Hepatic stellate cell (primary cell): ENCODE measurements at regions not wholly inside any gene's neighbourhood (a gene's known extent, or its start where the extent isn't known, plus 50 kb on each side); places are given as distances from the start of the nearest gene placed in this dataset.
A peak's percentile ranks its signal among the peaks of the same experiment; 100 is the strongest.
"Not testable (repeated sequence)": the region's sequence is repeated elsewhere in the genome, so short reads cannot be mapped to it uniquely, and the experiment has no call there.

Experiments used
- DNase-seq: peaks from one replicate; pipeline ENCODE4 v3.0.0; 2011; ENCODE audit warnings: low spot score

DNA sequence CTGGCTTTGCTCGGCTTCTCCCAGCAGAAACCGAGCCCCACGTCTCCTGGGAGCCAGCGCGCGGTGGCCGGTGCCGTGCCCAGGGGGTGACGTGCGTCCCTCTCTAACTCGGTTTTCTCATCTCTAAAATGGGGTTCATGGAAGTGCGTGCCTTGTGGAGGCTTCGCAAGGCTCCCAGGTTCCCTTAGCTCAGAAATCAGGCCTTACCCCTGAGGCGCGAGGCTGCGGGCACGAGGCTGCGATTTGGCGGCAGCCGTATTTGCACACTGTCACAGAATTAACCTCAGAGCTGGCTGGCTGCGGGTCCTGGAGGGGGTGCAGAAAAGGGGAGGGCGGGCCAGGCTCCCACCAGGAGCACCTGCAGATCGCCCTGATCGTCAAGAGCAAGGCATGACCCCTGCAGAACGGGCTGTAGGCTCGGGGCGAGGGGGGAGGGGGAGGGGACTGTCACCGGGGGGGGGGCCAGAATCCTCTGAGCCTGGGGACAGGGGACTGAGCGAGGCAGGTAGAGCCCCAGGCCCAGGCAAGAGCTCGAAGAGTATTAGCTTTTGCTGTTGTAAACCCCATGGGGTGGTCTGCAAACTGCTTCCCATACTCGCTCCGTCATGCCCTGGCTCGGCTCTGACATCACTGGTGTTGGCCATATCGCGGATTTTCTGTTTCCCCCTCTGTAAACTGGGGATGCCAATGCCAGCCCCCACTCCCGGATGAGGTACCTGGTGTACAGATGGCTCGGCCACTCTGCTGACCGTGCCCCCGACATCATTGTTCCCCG, 62.2 kb downstream of the CCNE1 start:
- DNase-seq = no peak

DNA sequence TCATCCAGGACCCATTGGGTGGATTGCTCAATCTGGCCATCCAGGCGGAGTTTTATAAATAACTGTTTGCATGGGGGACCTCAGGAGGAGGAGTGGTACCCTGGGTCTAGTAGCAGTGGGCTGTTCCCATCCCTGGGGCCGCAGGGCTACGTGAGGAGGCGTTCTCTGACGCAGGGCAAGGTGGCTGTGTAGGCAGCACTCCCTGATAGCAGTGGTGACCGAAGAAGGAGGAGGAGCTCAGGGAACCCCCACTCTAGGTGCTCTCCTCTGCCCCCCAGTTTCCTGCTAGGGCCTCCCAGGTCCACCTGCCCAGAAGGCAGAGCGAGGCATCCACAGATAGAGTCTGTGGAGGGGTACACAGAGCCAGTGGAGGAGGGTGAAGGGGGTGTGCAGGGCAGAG, 64.1 kb downstream of the CCNE1 start:
- DNase-seq = no peak

DNA sequence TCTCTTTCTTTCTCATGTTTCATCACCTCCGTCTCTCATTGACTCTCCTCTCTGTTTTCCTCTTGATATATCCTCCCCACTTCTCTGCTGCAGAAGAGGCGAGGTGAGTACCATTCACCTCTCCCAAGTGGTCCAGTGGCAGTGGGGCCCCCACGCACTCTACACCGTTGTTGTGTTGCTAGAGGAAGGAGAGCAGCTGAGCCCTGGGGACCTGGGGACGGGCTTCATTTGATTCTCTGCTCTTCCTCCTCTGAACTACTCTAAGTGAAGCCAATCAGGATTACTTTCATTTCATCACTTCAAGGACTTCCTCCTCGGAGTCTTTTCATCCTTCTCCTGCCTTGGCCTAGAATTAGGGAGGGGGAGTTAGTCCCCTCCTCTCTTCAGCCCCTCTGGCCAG, 64.6 kb downstream of the CCNE1 start:
- DNase-seq = no peak

DNA sequence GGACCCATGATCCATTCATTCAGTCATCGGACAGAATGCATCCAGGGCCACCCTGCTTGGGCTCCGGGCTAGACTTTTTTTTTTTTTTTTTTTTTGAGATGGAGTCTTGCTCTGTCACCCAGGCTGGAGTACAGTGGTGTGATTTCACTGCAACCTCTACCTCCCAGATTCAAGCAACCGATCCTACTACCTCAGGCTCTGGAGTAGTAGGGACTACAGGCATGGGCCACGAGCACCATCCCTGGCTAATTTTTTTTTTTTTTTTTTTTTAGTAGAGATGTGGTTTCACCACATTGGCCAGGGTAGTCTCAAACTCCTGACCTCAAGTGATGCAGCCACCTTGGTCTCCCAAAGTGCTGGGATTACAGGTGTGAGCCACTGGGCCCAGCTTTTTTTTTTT, 65.1 kb downstream of the CCNE1 start:
- not testable (repeated sequence) for DNase-seq

DNA sequence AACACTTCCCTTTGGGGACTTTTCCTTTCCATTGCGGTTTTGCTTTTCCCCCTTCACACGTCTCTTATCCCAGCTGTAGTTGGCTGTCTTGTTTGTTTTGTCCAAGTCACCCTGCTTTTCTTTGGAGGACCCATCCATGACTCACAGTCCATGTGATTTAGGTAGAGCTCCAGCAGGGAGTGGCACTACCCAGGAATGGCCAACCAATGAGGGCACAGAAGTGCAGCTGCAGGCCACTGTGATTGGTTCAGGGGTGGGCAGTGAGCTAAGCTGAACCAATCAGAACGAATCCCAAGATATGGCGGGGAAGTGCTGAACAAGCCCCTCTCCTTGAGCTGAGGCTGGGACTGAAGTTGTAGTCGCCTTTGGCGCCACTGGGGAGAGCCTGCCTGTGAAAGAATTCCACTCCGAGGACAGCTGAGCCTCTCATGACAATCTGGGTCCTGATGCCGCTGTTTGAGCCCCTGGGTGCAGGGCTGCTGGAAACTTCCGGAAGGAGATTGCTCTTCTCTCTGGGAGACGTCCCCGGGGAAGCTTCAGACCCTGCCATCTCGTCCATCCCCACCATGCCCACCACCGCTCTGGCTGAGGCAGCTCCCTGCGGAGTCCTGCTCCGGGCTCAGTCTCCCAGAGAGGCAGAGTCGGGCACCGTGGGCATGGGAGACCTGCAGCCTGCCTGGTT, 62.9 kb upstream of the URI1 start:
- peak; percentile 73 for DNase-seq

DNA sequence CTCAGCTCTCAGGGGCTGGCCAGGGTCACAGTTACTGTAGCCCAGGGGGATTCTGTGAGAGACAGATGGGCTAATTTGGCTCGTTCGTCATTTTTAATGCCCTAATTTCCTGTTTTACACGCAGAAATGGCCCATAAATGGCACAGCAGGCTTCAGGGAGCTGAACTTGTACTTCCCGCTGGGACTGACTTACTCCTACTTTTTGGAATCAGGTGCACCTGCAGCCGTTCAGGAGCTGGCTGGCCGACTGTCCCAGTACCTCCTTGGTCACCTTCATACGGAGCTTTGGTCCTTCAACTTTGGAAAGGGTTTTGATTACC, 62.4 kb upstream of the URI1 start:
- no peak for DNase-seq

DNA sequence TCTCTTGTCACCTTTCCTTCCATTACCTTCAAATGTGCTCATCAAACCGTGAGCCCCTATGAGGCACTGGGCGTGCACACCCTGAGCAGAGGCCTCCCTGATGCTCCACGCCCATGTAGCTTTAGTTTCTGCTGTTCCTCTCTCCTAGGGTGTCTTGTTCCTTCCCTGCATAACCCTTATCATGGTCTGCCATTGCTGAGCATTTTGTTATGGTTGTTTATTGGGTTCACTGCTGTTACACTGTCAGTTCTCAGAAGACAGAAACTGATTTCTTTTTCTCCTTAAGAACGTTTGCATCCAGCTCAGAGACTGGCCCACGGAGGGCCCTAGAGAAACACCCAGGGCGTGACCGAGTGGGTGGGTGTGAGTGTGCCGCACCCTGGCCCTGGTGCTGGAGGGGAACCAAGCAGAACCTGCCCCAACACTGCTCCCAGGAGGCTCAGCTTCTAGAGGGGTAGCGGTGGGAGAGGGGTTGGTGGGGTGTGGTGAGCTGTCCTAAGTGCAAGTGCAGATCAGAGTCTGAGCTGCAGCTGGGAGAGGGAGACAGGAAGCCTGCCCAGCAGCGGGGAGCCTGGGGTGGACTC, 61.4 kb upstream of the URI1 start:
- no peak for DNase-seq

DNA sequence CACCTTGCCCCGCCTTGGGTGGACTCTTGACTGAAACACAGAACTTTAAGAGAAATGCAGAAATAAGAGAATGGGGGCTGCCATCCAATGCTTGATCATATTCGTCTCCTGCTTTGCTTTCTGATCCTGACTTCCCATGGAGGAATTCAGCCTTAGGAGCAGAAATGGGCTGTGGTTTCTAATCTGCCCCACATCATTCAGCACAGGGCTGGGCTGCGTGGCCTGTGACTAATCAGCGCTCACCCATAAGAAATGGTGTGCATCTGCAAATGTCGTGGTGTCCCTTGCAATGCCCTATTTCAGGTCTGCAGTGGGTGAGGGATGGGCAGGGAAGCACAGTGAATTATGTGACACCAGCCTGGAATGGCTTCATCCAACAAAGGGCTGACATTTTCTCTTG, 60.7 kb upstream of the URI1 start:
- peak; percentile 68 for DNase-seq

DNA sequence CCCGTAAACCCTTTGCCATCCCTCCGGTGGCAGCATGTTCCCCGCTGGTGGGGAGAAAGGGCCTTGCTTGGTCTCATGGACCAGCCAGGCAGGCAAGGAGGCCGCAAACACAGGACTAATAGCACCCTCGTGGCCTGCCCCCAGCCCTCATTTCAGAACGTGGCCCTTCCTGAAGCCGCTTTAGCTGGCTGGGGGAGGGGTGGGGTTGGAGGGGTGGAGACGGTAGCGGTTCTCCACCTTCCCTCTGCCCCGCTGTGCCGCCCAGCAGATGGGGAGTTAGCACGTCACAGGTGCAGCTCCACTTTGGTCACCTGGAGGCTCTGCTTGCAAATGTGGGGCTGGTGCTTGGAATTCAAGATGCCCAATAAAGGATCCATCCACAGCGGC, 59.3 kb upstream of the URI1 start:
- no peak for DNase-seq

DNA sequence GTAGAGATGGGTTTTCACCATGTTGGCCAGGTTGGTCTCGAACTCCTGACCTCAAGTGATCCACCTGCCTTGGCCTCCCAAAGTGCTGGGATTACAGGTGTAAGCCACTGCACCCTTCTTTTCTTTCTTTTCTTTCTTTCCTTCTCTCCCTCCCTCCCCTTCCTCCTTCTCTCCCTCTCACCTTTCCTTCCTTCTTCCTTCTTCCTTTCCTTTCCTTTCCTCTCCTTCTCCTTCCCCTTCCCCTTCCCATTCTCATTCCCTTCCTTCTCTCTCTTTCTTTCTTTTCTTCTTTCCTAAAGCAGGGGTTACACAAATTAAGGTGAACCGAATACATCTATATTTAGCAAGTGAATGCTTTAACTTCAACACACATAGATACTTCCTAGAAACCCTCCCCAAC, 58.0 kb upstream of the URI1 start:
- DNase-seq = no peak

DNA sequence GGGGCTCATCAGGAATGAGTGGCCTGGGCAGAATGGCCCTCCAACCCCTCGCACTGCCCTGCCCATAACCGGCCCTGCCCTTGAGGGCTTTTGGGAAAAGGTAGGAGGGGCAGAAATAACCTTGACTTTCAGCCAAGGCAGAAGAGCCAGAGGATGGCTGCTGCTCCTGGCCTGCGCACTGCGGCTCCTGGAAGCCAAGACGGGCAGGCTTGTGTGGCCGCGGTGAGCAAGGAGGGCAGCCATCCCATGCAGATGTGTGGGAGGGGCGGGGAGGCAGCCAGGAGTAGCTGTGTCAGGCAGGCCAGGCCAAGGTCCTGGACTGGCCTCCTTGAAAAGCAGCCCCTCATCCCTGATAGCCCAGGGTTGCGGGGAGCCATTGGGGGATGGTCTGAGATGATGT, 57.6 kb upstream of the URI1 start:
- DNase-seq = no peak

DNA sequence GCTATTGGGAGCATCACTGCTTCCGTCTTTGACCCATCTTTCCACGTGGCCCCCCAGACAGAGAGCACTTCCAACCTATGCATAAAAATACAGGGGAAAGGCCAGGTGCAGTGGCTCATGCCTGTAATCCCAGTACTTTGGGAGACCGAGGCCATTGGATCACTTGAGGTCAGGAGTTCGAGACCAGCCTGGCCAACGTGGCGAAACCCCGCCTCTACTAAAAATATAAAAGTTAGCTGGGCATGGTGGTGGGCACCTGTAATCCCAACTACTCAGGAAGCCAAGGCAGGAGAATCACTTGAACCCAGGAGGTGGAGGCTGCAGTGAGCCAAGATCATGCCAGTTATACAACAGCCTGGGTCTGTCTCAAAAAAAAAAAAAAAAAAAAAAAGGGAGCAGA, 55.9 kb upstream of the URI1 start:
- DNase-seq = not testable (repeated sequence)

DNA sequence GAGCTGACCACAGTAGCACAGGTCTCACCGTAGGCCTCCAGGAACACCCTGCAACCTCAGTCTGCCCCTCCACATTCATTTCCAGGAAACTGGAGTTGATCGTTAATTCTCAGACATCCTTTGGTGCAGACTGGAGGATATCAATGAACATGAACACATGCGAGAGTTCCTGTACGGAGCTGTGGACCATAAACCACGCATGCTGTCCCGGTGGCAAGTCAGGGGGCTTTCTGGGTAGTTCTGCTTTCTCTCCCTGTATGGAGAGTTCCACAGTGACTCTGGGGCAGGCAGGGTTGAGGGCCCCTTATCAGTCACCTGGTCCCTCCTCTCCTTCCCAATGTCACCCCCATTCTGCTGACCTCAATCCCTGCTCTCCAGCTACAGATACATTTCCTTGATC, 55.5 kb upstream of the URI1 start:
- no peak for DNase-seq

DNA sequence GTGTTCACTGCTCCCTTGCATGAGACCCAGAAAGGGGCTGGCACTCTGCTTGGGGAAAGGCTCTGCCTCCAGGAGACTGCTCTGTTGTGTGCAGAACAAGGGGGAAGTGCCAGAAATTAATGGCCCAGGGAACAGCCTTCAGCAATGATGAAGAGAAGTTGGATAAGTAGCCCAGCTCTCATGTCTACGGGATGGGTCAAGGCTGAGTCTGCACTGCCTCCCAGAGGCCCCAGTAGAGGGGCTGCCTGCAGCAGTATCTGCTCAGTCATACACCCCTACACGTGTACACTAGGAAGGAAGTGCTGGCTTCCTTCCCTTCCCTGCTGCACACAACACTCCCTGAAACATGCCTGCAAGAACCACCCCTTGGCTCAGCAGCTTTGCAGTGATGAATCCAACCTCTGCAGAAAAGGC, 54.6 kb upstream of the URI1 start:
- DNase-seq = no peak

DNA sequence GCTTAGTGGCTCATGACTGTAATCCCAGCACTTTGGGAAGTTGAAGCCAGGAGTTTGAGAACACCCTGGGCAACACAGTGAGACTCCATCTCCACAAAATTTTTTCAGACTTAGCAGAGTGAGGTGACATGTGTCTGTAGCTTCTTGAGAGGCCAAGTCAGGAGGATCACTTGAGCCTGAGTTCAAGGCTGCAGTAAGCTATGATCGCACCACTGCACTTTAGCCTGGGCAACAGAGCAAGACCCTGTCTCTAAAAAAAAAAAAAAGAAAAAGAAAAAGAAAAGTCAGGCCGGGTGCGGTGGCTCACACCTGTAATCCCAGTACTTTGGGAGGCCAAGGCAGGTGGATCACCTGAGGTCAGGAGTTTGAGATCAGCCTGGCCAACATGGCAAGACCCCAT, 54.0 kb upstream of the URI1 start:
- not testable (repeated sequence) for DNase-seq

DNA sequence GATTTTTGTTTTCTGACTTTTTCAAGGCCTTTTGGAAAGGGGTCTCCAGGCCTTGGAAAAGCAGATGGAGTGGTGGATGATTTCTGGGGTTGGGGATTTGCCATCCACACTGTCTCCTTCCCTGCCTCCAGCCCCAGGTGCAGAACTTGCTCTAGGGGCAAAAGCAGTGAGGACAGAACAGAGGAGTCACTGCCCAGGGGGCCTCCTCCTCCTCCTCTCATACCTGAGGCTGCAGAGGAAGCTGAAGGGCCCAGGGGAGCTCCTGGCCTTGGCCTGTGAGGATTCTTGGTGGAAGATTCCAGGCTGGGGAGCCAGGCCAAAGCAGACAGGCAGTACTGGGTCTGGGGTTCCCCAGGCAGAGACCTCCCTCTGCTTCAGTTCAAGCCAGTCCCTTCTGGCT, 52.3 kb upstream of the URI1 start:
- no peak for DNase-seq

DNA sequence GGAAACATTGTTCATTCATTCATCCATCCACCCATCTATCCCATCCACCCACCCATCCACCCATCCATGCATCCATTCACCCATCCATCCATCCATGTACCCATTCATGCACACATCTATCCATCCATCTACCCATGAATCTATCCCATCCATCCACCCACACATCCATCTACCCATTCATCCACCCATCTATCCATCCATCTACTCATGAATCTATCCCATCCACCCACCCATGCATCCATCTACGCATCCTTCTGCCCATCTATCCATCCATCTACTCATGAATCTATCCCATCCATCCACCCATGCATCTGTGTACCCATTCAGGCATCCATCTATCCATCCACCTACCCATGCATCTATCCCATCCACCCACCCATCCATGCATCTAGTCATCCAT, 51.6 kb upstream of the URI1 start:
- no peak for DNase-seq
